ENCODE measurements at regions not wholly inside any gene's neighbourhood (a gene's known extent, or its start where the extent isn't known, plus 50 kb on each side); places are given as distances from the start of the nearest gene placed in this dataset.

GRCh38 chr5:2996248-2996647 is 244.8 kb upstream of the IRX2 start:
- H3K27ac ChIP-seq, result no peak overlapping the region
- WGBS, 2 donors, result 67 to 71% methylated on average over 12 of the region's 12 CpGs
- ATAC-seq (no peak), FAIRE-seq (no peak), DNase-seq (no peak)
- intact Hi-C loops (cut with DNase I), result no loop called here
- H3K4me1 ChIP-seq, result no peaks in the 10 kb centered on the region
- H3K4me3 ChIP-seq, result no peak overlapping the region
- peaks cover 0 to 3% (median 0%) of the 10 kb centered on the region in 4 donors for H3K27me3 ChIP-seq
- TF ChIP-seq CTCF (IDR thresholded peaks at IDR 0.05), result no peak
- no peaks in the 10 kb centered on the region for H3K36me3 ChIP-seq
- H3K9me3 ChIP-seq, result no peaks in the 10 kb centered on the region

GRCh38 chr5:2995667-2996066 is 244.2 kb upstream of the IRX2 start:
- Histone ChIP-seq H3K4me3 (no peak overlapping the region), H3K27me3 (peaks cover 0 to 3% (median 0%) of the 10 kb centered on the region in 4 donors), H3K4me1 (no peaks in the 10 kb centered on the region), H3K36me3 (no peaks in the 10 kb centered on the region), H3K27ac (no peak overlapping the region), H3K9me3 (no peaks in the 10 kb centered on the region)
- DNase-seq, result no peak
- no peak for TF ChIP-seq CTCF (IDR thresholded peaks at IDR 0.05)
- 64 to 75% methylated on average over 9 of the region's 9 CpGs for WGBS, 2 donors
- FAIRE-seq, result no peak
- ATAC-seq, result no peak
- intact Hi-C loops (cut with DNase I), result no loop called here

- TF ChIP-seq CTCF (IDR thresholded peaks at IDR 0.05), result no peak
- DNase-seq (no peak), FAIRE-seq (no peak), ATAC-seq (no peak)
- Histone ChIP-seq H3K27ac (no peak overlapping the region), H3K27me3 (peaks cover 0 to 3% (median 0%) of the 10 kb centered on the region in 4 donors), H3K4me1 (no peaks in the 10 kb centered on the region), H3K4me3 (no peak overlapping the region), H3K36me3 (no peaks in the 10 kb centered on the region), H3K9me3 (no peaks in the 10 kb centered on the region)
- intact Hi-C loops (cut with DNase I), result no loop called here
- WGBS, 2 donors, result 65 to 77% methylated on average over 5 of the region's 5 CpGs
Measured at GRCh38 chr5:2995035-2995434, 243.6 kb upstream of the IRX2 start.

- Histone ChIP-seq H3K9me3 (no peaks in the 10 kb centered on the region), H3K36me3 (no peaks in the 10 kb centered on the region), H3K27me3 (peaks cover 0 to 3% (median under 1%) of the 10 kb centered on the region in 4 donors), H3K27ac (no peak overlapping the region), H3K4me1 (no peaks in the 10 kb centered on the region), H3K4me3 (no peak overlapping the region)
- FAIRE-seq (no peak), ATAC-seq (no peak), DNase-seq (no peak)
- WGBS, 2 donors, result 47 to 66% methylated on average over 5 of the region's 5 CpGs
- intact Hi-C loops (cut with DNase I), result no loop called here
- no peak for TF ChIP-seq CTCF (IDR thresholded peaks at IDR 0.05)
Measured at GRCh38 chr5:2993771-2994170, 242.3 kb upstream of the IRX2 start.

GRCh38 chr5:2993301-2993700 is 241.8 kb upstream of the IRX2 start:
- no peak for FAIRE-seq
- 38 to 54% methylated on average over 10 of the region's 10 CpGs for whole genome bisulfite sequencing, 2 donors
- Histone ChIP-seq H3K4me1 (no peaks in the 10 kb centered on the region), H3K27ac (no peak overlapping the region), H3K9me3 (no peaks in the 10 kb centered on the region), H3K36me3 (no peaks in the 10 kb centered on the region), H3K27me3 (peaks cover 0 to 3% (median 1%) of the 10 kb centered on the region in 4 donors), H3K4me3 (no peak overlapping the region)
- TF ChIP-seq CTCF (IDR thresholded peaks at IDR 0.05), result no peak
- intact Hi-C loops (cut with DNase I), result no loop called here
- no peak for DNase-seq
- no peak for ATAC-seq

Measured in pancreas (tissue), 10 donors.